ENCODE measurements at regions not wholly inside any gene's neighbourhood (a gene's known extent, or its start where the extent isn't known, plus 50 kb on each side); places are given as distances from the start of the nearest gene placed in this dataset.

DNA sequence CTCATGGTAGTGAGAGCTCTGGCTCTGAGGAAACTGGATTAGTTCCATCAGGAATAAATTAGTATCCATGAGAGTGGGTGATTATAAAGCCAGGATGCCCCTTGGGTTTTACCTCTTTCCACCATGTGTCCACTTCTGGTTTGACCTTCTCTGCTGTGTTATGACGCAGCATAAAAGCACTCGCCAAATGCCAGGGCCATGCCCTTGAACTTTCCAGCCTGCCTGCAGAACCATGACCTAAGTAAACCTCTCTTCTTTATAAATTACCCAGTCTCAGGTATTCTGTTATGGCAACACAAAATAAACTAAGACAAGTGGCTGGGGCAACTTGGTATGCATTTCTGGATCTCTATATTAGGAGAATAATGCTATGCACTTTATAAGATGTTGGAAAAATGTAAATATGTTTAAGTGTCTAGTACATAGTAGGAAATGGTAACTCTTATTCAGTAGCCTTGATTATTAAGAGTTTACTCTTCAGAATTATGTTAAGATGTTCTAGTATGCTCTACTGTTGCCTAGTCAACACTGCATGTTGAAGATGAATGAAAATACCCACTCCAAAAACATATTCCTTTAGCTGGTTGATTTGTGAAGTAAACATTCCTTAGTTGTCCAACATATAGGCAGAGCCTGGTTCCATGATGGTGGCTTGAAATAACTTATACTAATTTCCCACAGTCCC is 455.6 kb upstream of the TMPO start:
- no peak for TF ChIP-seq GATA2 (IDR thresholded peaks at IDR 0.05; ENCODE audit: low read depth, low read length)
- no peak for TF ChIP-seq GATA3 (IDR thresholded peaks at IDR 0.05; ENCODE audit: low read depth, low read length)

Data from SH-SY5Y (cell line).